SK-N-SH (cell line): ENCODE measurements at regions not wholly inside any gene's neighbourhood (a gene's known extent, or its start where the extent isn't known, plus 50 kb on each side); places are given as distances from the start of the nearest gene placed in this dataset.

ENCODE experiments used
- CTCF ChIA-PET: fragments of 300-600, 350-600 bp; formaldehyde crosslinking; extraction: SDS; loops from one replicate; lab custom pipeline; 2021; lab: Yijun Ruan, JAX
- POLR2A ChIA-PET: fragments of 350-600 bp; sonication (Branson Sonifier 250); formaldehyde crosslinking; extraction: SDS; loops from one replicate; lab custom pipeline; 2020; ENCODE audit warnings: antibody characterized with exemption, inconsistent platforms; lab: Yijun Ruan, JAX
- DNase-seq: peaks from one replicate; pipeline ENCODE4 v3.0.0; 2012
- H2AFZ ChIP-seq: fragments of 200-600 bp; sonication (generic); 2 replicates; pipeline ENCODE4 v1.8.1; 2016; ENCODE audit warnings: antibody characterized with exemption, mild to moderate bottlenecking, low read depth
- H3F3A ChIP-seq: fragments of 200-600 bp; sonication (generic); replicated peaks from 2 replicates; pipeline ENCODE3; 2016; ENCODE audit warnings: antibody characterized with exemption, mild to moderate bottlenecking; ENCODE audit not compliant: insufficient read depth
- H3K27ac ChIP-seq, 2 experiments: fragments of 200-500 bp in 1 of 2; fragments of 200-600 bp in 1 of 2; sonication (Bioruptor generic) in 1 of 2; sonication (generic), shearing (Covaris generic) in 1 of 2; 2 replicates each; pipeline versions ENCODE4 v1.5.1 to v1.6.1; 2014 to 2016; ENCODE audit warnings: low read depth in 2 of 2, inconsistent platforms in 1 of 2, low read length in 1 of 2, mild to moderate bottlenecking in 1 of 2, mixed read lengths in 1 of 2
- H3K27me3 ChIP-seq: fragments of 200-600 bp; sonication (generic), shearing (Covaris generic); 2 replicates; pipeline ENCODE4 v1.6.1; 2016; ENCODE audit warnings: mixed run types; ENCODE audit not compliant: insufficient read depth
- H3K36me3 ChIP-seq, 2 experiments: fragments of 200-500 bp in 1 of 2; fragments of 200-600 bp in 1 of 2; sonication (Bioruptor generic) in 1 of 2; sonication (generic) in 1 of 2; replicated peaks in 1 of 2; 2 replicates each; pipeline versions ENCODE3 to v1.5.1; 2014 to 2016; ENCODE audit warnings: low read length in 1 of 2, mild to moderate bottlenecking in 1 of 2; ENCODE audit not compliant: insufficient read depth in 2 of 2, control insufficient read depth in 1 of 2
- H3K4me1 ChIP-seq, 2 experiments: fragments of 200-500 bp in 1 of 2; fragments of 200-600 bp in 1 of 2; sonication (Bioruptor generic) in 1 of 2; sonication (generic), shearing (Covaris generic) in 1 of 2; 2 replicates each; pipeline versions ENCODE4 v1.5.1 to v1.6.1; 2014 to 2016; ENCODE audit warnings: low read depth in 1 of 2, low read length in 1 of 2, mixed run types in 1 of 2; ENCODE audit not compliant: insufficient read depth in 2 of 2, control insufficient read depth in 1 of 2
- H3K4me2 ChIP-seq: fragments of 200-600 bp; sonication (generic), shearing (Covaris generic); 2 replicates; pipeline ENCODE4 v1.6.1; 2017; ENCODE audit warnings: mixed run types
- H3K4me3 ChIP-seq, 2 experiments: fragments of 200-500 bp in 1 of 2; fragments of 200-600 bp in 1 of 2; sonication (Bioruptor generic) in 1 of 2; sonication (generic), shearing (Covaris generic) in 1 of 2; 2 replicates each; pipeline versions ENCODE4 v1.5.1 to v1.8.1; 2014 to 2016; ENCODE audit warnings: low read depth in 2 of 2, inconsistent platforms in 1 of 2, low read length in 1 of 2, mild to moderate bottlenecking in 1 of 2, mixed read lengths in 1 of 2, moderate library complexity in 1 of 2
- H3K79me2 ChIP-seq: fragments of 200-600 bp; sonication (generic); 2 replicates; pipeline ENCODE4 v1.8.1; 2017; ENCODE audit warnings: mild to moderate bottlenecking; ENCODE audit not compliant: insufficient read depth
- H3K9ac ChIP-seq: fragments of 200-600 bp; sonication (generic); 2 replicates; pipeline ENCODE4 v1.6.1; 2017; ENCODE audit warnings: mixed run types
- H3K9me2 ChIP-seq: fragments of 200-600 bp; sonication (generic); 2 replicates; pipeline ENCODE4 v1.6.1; 2017; ENCODE audit warnings: mixed run types
- H3K9me3 ChIP-seq: fragments of 200-600 bp; sonication (generic); 2 replicates; pipeline ENCODE4 v1.6.1; 2017; ENCODE audit warnings: mixed run types, mild to moderate bottlenecking, moderate library complexity
- H4K20me1 ChIP-seq: fragments of 200-600 bp; sonication (generic); 2 replicates; pipeline ENCODE4 v1.6.1; 2017; ENCODE audit warnings: mild to moderate bottlenecking, mixed run types; ENCODE audit not compliant: insufficient read depth
- CHD2 ChIP-seq: fragments of 150-350 bp; IDR thresholded peaks from 2 replicates; pipeline ENCODE4 v1.6.1; 2018; ENCODE audit warnings: low read length; ENCODE audit not compliant: partially characterized antibody
- ELF1 ChIP-seq: IDR thresholded peaks from 2 replicates; pipeline ENCODE4 v1.4.0; 2012
- EP300 ChIP-seq, 2 experiments: IDR thresholded peaks; 2 replicates each; pipeline versions ENCODE4 v1.4.0 to v1.6.1; 2012; ENCODE audit warnings: borderline replicate concordance in 1 of 2, low read depth in 1 of 2, low read length in 1 of 2
- EZH2phosphoT487 ChIP-seq: fragments of 200-600 bp; sonication (generic); IDR thresholded peaks from 2 replicates; pipeline ENCODE4 v1.6.1; 2017; ENCODE audit warnings: low read depth, mixed run types, mild to moderate bottlenecking, antibody characterized with exemption, moderate library complexity, borderline replicate concordance
- FOSL2 ChIP-seq: IDR thresholded peaks from 2 replicates; pipeline ENCODE4 v1.4.0; 2012; ENCODE audit warnings: low read depth, mild to moderate bottlenecking, moderate library complexity, borderline replicate concordance
- FOXJ3 ChIP-seq: sonication (generic); formaldehyde crosslinking; IDR thresholded peaks from 2 replicates; pipeline ENCODE4 v1.5.1; 2020; ENCODE audit warnings: mild to moderate bottlenecking, missing genetic modification reagents
- JUND ChIP-seq: IDR thresholded peaks from 2 replicates; pipeline ENCODE4 v1.4.0; 2012
- MEF2A ChIP-seq: IDR thresholded peaks from 2 replicates; pipeline ENCODE4 v1.4.0; 2012; ENCODE audit warnings: low read depth, borderline replicate concordance
- NFIC ChIP-seq: IDR thresholded peaks from 2 replicates; pipeline ENCODE4 v1.4.0; 2012; ENCODE audit warnings: borderline replicate concordance
- NRF1 ChIP-seq: IDR thresholded peaks from 2 replicates; pipeline ENCODE4 v1.6.1; 2012; ENCODE audit warnings: low read depth, mild to moderate bottlenecking, low read length
- POLR2AphosphoS5 ChIP-seq: IDR thresholded peaks from 2 replicates; pipeline ENCODE4 v1.6.1; 2012; ENCODE audit warnings: low read depth, low read length
- RAD21 ChIP-seq: IDR thresholded peaks from 2 replicates; pipeline ENCODE4 v1.6.1; 2012; ENCODE audit warnings: mild to moderate bottlenecking, low read length
- RCOR1 ChIP-seq: fragments of 150-350 bp; IDR thresholded peaks from 2 replicates; pipeline ENCODE4 v1.6.1; 2017; ENCODE audit warnings: antibody characterized with exemption, low read length
- SIN3A ChIP-seq: IDR thresholded peaks from 2 replicates; pipeline ENCODE4 v1.6.1; 2012; ENCODE audit warnings: low read depth, mild to moderate bottlenecking, low read length, moderate library complexity, borderline replicate concordance
- TAF1 ChIP-seq: IDR thresholded peaks from 2 replicates; pipeline ENCODE4 v1.6.1; 2012; ENCODE audit warnings: low read depth, mild to moderate bottlenecking, low read length, moderate library complexity, borderline replicate concordance
- USF1 ChIP-seq: IDR thresholded peaks from 2 replicates; pipeline ENCODE4 v1.4.0; 2012; ENCODE audit warnings: low read depth, borderline replicate concordance
- WGBS: methylation state at CpG from one replicate; pipeline ENCODE4 v1.1.6; 2017; ENCODE audit warnings: low lambda C conversion rate; 5-methylcytosine and 5-hydroxymethylcytosine counted together
- TF ChIP-seq, protein P1 (sequence below): IDR thresholded peaks from 2 replicates; pipeline ENCODE4 v1.4.0; 2012; ENCODE audit warnings: low read depth, borderline replicate concordance
- TF ChIP-seq, protein P2 (sequence below): IDR thresholded peaks from 2 replicates; pipeline ENCODE4; 2012
- TF ChIP-seq, protein P3 (sequence below): IDR thresholded peaks from 2 replicates; pipeline ENCODE4 v1.4.0; 2012; ENCODE audit warnings: low read depth
- TF ChIP-seq, protein P4 (sequence below): IDR thresholded peaks from 2 replicates; pipeline ENCODE4 v1.6.1; 2012; ENCODE audit warnings: mild to moderate bottlenecking, low read depth, low read length, moderate library complexity

GRCh38 chr13:38159710-38160109, 189.9 kb upstream of the UFM1 start:
- H3K4me3 ChIP-seq = no peak overlapping the region
- no peaks in the 10 kb centered on the region for H3K9me3 ChIP-seq
- TF ChIP-seq, protein P1, sequence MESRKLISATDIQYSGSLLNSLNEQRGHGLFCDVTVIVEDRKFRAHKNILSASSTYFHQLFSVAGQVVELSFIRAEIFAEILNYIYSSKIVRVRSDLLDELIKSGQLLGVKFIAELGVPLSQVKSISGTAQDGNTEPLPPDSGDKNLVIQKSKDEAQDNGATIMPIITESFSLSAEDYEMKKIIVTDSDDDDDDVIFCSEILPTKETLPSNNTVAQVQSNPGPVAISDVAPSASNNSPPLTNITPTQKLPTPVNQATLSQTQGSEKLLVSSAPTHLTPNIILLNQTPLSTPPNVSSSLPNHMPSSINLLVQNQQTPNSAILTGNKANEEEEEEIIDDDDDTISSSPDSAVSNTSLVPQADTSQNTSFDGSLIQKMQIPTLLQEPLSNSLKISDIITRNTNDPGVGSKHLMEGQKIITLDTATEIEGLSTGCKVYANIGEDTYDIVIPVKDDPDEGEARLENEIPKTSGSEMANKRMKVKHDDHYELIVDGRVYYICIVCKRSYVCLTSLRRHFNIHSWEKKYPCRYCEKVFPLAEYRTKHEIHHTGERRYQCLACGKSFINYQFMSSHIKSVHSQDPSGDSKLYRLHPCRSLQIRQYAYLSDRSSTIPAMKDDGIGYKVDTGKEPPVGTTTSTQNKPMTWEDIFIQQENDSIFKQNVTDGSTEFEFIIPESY = no peak
- no peak for TF ChIP-seq JUND
- TF ChIP-seq SIN3A = no peak
- TF ChIP-seq POLR2AphosphoS5 = no peak
- no peak for TF ChIP-seq EZH2phosphoT487
- no peak for TF ChIP-seq NRF1
- TF ChIP-seq, protein P2, sequence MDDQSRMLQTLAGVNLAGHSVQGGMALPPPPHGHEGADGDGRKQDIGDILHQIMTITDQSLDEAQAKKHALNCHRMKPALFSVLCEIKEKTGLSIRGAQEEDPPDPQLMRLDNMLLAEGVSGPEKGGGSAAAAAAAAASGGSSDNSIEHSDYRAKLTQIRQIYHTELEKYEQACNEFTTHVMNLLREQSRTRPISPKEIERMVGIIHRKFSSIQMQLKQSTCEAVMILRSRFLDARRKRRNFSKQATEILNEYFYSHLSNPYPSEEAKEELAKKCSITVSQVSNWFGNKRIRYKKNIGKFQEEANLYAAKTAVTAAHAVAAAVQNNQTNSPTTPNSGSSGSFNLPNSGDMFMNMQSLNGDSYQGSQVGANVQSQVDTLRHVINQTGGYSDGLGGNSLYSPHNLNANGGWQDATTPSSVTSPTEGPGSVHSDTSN = no peak
- no peak for TF ChIP-seq FOXJ3
- TF ChIP-seq CHD2 = no peak
- TF ChIP-seq RAD21 = no peak
- TF ChIP-seq NFIC = no peak
- TF ChIP-seq FOSL2 = no peak
- no peak for TF ChIP-seq ELF1
- H3K27me3 ChIP-seq = no peaks in the 10 kb centered on the region
- DNase-seq = no peak
- CTCF ChIA-PET = no interaction called here
- no peaks in the 10 kb centered on the region for H3K4me1 ChIP-seq
- H3K36me3 ChIP-seq = no peaks in the 10 kb centered on the region
- no peak overlapping the region for H2AFZ ChIP-seq
- no peaks in the 10 kb centered on the region for H4K20me1 ChIP-seq
- H3K9ac ChIP-seq = no peak overlapping the region
- H3F3A ChIP-seq = no peaks in the 10 kb centered on the region
- H3K9me2 ChIP-seq = no peaks in the 10 kb centered on the region
- 16% methylated on average over 1 of the region's 1 CpG for WGBS
- no peak overlapping the region for H3K27ac ChIP-seq
- no peak overlapping the region for H3K4me2 ChIP-seq
- POLR2A ChIA-PET = no interaction called here
- H3K79me2 ChIP-seq = no peaks in the 10 kb centered on the region

DNA sequence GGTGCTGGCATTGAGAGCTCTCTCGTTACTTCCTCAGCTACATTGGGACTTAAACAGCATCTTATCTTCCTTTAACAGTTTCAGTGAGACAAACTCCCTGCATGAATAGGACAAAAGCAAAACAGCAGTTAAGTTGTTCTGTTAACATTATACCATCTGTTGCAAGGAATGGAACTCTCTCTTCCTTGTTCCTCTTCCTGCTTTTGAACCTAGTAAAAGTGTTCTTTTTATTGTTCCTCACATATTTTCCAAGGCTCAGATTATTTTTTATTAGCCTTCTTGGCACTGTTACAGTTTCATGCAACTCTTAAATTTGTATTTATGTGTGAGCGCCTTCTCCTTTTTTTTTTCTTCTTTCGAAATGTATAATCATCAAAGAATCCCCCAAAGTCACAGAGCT, 202.6 kb upstream of the UFM1 start:
- Histone ChIP-seq H3K79me2 (no peaks in the 10 kb centered on the region), H3K9me2 (no peaks in the 10 kb centered on the region), H2AFZ (no peak overlapping the region), H3K4me3 (no peak overlapping the region), H3F3A (no peaks in the 10 kb centered on the region), H4K20me1 (no peaks in the 10 kb centered on the region), H3K36me3 (no peaks in the 10 kb centered on the region), H3K9ac (no peak overlapping the region), H3K4me2 (no peak overlapping the region), H3K4me1 (no peaks in the 10 kb centered on the region), H3K27ac (no peak overlapping the region), H3K9me3 (no peaks in the 10 kb centered on the region), H3K27me3 (no peaks in the 10 kb centered on the region)
- ChIA-PET CTCF (no interaction called here), POLR2A (no interaction called here)
- WGBS = 5% methylated on average over 3 of the region's 3 CpGs
- no peak for DNase-seq
- TF ChIP-seq RCOR1 = no peak
- TF ChIP-seq, protein P3, sequence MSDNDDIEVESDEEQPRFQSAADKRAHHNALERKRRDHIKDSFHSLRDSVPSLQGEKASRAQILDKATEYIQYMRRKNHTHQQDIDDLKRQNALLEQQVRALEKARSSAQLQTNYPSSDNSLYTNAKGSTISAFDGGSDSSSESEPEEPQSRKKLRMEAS = no peak
- TF ChIP-seq, protein P4, sequence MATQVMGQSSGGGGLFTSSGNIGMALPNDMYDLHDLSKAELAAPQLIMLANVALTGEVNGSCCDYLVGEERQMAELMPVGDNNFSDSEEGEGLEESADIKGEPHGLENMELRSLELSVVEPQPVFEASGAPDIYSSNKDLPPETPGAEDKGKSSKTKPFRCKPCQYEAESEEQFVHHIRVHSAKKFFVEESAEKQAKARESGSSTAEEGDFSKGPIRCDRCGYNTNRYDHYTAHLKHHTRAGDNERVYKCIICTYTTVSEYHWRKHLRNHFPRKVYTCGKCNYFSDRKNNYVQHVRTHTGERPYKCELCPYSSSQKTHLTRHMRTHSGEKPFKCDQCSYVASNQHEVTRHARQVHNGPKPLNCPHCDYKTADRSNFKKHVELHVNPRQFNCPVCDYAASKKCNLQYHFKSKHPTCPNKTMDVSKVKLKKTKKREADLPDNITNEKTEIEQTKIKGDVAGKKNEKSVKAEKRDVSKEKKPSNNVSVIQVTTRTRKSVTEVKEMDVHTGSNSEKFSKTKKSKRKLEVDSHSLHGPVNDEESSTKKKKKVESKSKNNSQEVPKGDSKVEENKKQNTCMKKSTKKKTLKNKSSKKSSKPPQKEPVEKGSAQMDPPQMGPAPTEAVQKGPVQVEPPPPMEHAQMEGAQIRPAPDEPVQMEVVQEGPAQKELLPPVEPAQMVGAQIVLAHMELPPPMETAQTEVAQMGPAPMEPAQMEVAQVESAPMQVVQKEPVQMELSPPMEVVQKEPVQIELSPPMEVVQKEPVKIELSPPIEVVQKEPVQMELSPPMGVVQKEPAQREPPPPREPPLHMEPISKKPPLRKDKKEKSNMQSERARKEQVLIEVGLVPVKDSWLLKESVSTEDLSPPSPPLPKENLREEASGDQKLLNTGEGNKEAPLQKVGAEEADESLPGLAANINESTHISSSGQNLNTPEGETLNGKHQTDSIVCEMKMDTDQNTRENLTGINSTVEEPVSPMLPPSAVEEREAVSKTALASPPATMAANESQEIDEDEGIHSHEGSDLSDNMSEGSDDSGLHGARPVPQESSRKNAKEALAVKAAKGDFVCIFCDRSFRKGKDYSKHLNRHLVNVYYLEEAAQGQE = no peak
- no peak for TF ChIP-seq RAD21
- TF ChIP-seq USF1 = no peak
- no peak for TF ChIP-seq ELF1
- no peak for TF ChIP-seq MEF2A
- no peak for TF ChIP-seq TAF1
- TF ChIP-seq EP300 (IDR thresholded peaks at IDR 0.05; ENCODE audit: borderline replicate concordance in 1 of 2, low read depth in 1 of 2, low read length in 1 of 2) = no peak
- TF ChIP-seq, protein P1 = no peak
